Esophagus mucosa (tissue), 1 donor: ENCODE measurements at regions not wholly inside any gene's neighbourhood (a gene's known extent, or its start where the extent isn't known, plus 50 kb on each side); places are given as distances from the start of the nearest gene placed in this dataset.
"Not testable (repeated sequence)": the region's sequence is repeated elsewhere in the genome, so short reads cannot be mapped to it uniquely, and the experiment has no call there.

Experiments used
- ATAC-seq: fragments of 200-7000 bp; cut with Tn5 transposase; one replicate; pipeline ENCODE4 v1.9.1; 2020
- donor health status: DM: yes; HTN: yes; CAD: no.

DNA sequence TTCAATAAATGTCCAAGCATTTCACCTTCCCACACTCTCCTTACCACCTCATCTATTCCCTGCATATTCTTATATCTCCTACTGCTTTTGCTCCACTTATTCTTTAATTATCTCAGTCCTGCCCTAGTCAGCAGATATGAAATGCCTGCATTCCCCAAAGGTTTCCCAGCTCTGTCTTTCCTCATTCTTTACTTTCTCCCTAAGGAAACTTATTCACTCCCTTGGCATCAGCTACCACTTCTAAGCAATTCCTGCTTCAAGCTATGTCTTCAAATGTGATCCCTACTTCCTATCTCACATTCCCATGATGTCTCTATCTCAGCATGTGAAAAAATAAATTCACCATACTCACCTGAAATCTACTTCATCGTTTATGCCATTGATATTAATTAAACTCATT, 111.8 kb downstream of the CAPZA3 start:
- no peak for ATAC-seq

DNA sequence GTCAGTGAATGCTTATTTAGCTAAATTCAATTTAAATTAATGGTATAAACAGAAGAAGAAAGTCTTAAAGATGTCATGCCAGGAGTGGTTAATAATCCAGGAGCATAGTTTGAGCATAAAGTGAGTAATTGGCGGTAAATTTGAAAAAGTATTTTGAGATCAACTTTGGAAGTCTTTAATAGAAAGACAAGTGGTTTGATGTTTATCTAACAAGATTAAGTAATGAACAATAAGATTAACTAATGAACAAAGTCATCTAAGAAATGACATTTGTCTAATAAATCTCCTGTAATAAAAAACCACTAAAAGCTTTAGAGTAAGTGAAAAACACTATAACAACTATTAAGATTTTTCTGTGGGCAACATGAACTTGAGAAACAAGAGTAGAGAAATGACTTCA, 112.8 kb downstream of the CAPZA3 start:
- no peak for ATAC-seq

DNA sequence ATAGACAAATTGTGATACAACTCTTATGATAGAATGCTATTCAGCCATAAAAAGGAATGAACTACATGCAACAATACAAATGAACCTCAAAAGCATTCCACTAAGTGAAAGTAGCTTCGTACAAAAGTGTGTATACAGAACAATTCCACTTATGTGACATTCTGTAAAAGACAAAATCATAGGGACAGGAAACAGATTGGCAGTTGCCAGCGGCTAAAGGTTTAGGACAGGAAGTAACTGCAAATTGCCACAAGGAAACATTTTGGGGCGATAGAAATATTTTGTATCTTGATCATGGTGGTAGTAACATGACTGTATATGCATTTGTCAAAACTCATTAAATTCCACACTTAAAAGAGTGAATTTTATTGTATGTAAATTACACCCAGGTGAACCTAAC, 113.4 kb downstream of the CAPZA3 start:
- ATAC-seq, result no peak

DNA sequence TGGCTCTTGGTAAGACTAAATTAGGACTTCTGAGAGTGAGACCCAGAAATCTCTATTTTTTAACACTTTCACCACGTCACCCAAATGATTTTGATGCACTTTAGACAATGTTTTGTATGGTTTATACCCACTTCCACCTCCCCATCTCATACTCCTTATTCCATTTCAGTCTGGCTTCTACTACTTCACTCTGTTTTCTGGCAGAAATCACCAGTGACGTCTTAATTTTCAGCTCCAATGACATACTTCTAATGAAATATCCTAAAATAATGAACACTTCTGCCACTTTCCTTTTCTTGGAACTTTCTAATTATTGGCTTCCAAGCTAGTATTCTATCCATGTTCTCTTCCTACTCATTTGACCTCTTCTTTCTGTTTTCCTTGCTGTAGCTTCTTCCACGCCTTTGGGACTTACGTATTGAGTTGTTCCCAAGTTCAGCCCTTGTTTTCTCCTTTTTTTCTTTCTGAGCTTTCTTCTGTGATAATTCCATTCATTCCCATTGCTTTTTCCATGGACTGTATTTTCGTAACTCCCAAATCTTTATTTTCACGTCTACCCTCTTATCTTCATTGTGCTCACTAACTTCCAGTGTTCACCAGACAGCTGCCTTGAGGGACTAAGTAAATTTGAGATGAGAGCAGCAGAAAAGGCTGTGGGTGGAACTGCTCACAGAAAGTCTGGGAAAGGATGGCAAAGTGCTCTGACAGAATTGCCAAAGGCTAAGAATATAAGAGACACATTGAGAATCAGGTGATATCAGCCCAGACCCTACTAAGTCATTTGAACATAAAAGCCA, 115.8 kb downstream of the CAPZA3 start:
- ATAC-seq, result no peak

DNA sequence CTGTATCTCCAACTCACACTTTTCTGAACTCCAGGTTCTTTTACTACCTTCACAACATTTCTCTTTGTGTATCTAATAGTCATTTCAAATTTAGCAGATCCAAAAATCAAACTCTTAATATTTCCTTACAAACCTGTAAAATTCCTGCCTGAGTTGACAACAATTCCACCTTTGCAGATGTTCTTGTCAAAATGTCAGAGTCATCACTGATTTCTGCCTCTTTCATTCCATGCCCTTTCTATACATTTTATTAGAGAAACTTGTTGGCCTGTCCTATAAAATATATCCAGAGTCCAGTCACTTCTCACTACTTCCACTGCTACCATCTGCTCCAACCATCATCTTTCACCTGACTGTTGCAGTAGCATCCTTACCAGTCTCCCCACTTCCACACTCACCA, 119.7 kb downstream of the CAPZA3 start:
- no peak for ATAC-seq

DNA sequence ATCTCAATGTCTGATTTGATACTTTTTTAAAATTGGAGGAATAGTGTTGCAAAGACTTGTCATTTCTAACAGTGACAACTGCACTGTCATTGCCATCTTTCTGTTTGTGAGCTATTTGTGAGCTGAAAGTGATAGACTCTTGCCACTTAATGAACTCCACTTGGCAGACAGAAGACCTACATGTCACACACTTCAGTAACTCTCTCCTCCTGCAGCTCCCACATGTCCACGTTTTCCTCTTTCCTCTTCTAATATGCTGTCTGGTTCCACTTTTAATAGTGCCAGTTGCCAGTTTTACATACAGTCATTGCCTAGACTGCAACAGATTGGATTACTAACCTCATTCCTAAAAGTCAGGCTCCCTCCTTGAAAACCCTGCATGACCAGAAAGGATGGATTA, 121.5 kb downstream of the CAPZA3 start:
- no peak for ATAC-seq

DNA sequence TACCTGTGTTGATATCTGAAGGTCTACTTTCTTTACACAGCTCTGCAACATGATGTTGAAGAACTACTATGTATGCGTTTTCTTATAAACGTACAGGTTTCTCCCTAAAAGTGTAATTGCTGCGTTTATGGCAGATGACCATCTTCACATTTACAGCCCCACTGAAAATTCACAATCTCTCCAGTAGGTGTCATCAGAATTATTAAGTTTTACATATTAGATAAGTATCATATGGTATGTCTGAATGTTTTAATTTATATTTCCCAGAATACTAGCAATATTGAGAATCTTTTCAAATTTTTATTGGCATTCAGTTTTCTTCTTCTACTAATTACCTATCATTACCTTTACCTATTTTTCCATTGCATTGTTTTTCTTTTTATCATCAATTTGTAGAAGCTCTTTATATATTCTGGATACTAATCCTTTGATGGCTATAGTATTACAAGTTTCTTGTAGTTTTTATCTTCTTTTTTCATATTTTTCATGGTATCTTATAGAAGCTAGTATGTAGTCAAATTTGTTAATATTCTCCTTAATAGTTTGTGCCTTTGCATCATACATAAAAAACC, 123.5 kb downstream of the CAPZA3 start:
- no peak for ATAC-seq

DNA sequence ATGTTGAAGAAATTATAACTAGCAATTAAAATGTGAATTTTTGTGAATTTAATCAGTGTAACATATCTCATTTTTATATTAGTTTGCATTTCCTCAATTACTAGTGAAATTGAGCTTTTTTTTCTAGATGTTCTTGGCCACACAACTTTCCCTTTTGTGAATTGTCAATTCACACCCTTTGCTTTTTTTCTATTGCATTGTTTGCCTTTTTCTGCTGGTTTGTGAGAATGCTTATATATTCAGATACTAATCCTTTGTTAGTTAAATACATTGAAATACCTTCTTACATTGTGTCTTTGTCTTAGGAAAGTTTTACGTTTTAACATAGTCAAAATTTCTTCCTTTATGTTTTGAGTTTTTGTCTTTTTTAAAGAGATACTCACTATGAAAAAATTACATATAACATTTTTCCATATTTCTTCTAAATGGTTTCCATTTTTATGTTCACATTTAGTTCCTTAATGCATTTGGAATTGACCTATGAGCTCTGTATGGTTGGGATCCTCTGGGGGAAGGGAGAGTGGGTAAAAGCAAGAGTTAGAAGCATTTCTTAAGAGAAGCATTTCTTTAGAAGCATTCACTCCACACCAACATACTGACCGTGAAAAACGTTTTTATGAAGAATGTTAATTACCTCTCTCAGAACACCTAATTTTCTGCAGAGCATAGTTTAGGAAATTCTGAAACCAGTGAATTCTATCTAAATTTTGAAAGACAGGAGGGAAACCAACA, 126.0 kb downstream of the CAPZA3 start:
- ATAC-seq, result no peak

DNA sequence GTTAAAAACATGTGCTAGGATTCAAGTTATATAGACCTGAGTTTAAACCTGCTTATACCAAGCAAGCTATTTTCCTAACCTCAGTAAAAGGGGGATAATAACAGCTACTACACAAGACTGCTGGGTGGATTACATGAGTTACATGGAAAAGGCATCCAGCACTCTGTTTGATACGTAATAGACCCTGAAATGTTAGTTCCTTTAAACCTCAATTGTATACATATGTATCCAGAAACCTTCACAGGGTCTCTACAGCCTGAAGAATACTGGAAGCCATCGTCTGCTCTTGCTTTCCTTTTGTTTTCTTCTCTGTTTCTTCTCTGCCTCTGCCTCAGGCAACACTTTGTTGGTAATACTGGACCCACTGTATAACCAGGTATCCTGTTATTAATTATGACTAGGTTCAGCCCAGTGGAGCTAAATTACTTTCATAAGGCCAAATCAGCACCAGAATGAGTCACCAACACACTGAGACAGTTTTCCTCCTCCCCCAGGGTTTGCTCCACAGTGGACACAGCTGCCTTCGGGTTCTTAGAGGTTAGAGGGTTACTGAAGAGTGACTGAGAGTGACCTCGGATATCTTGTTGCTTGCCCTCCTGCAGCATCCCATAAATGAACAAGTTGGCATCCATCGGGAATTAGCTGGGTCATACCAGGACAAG, 127.1 kb downstream of the CAPZA3 start:
- peak; percentile 28 for ATAC-seq

DNA sequence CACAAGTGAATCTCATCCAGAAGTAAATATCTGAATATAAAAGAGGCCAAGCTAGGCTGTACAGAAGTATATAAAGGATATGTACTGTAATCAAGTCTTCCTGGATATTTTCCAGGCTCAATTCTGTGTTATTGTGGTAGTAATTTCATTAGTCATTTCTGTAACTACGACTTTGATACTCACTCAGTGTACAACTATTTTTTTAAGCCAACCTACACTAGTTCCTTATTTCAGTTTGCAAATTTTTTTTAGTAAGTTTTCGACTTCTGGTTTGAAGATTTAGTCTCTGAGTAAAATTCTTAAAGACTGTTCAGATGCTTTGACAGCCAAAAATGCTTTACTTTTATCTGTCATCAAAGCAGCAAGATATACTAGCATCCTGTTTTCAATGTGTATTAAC, 130.8 kb downstream of the CAPZA3 start:
- peak; percentile 49 for ATAC-seq

DNA sequence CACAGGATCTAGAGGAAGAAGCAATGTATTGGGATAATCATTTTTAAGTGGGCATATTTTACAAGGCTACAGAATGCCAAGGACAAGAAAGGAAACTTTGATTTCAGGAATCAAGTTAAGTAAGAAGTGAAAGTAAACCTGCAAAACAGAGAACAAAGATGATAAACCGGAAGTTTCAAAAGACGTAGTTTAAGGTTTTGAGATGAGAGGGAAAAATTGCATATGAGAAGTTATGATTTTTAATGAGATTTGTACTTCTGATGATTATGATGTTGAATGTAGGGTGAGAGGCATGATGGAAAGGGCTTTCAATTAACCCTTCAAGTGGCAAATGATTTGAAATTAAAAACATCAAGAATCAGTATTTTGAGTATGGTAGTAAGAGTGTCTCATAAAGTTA, 134.9 kb downstream of the CAPZA3 start:
- ATAC-seq, result no peak

DNA sequence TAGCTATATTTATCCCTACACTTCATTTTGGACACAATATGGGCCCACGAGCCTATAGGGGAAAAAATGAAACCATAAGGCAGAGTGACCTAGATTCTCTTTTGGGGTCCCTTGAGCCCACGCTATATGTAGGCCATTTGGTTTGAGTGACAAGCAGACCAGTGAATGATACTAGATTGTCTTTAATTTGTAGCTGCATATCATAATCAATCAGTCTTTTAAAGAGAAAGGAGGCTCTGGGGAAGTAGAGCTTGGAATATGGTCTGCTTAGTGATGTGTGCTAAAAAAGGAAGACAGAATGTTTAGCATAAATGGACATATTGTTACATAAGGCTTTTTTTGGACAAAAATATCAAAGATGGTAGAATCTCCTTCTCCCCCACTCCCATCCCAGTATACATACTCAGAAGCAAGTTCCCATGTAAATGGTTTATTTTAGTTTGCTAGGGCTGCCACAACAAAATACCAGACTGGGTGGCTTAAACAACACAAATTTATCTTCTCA, 140.8 kb downstream of the CAPZA3 start:
- ATAC-seq, result no peak

DNA sequence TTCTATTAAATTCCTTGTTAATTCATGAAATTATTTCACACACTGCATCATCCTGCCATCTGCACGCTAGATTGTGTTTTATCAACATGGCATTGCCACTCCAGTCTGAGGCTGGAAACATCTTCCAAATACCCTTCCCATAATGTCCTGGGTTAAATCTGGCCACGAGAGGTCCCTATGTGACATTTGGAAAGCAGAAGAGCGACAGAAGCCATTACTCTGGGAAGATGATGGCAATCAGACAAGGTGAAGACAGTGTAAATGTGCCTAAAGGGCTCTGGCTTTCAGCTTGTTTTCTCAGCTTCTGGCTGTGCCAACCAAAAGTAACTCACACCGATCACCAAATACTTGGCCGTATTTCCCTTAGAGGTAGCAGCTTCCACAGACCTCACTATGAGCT, 144.8 kb downstream of the CAPZA3 start:
- no peak for ATAC-seq

DNA sequence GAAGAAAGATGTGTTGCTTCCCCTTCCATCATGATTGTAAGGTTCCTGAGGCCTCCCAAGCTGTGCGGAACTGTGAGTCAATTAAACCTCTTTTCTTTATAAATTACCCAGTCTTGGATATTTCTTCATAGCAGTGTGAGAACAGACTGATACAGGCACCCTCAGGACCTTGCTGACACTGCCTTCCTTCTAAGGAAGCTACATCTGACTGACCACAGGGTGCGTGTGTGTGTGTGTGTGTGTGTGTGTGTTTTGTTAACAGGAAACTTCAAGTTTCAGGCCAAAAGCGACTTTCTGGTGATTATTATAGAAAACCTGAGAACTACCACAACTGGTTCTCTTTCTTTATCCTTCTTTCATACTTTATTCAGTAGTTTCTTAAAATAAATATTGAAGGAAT, 149.0 kb downstream of the CAPZA3 start:
- no peak for ATAC-seq

DNA sequence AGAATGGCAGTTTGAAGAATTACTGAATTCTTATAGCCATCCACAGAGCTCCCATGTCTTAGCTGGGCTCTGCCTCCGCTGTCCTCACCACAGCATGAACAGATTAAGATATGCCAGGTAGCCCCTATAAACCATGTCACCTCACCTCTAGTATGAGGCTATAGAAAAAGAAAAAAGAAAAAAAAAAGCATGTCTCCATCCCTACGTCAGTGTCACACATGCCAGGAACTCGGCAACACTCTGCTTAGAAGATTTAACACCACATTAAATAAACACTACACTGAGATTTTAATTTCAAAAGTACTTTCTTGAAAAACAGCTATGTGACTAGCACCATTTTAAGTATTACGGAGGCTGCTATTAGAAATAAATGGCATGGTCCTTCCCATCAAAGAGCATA, 149.4 kb downstream of the CAPZA3 start:
- no peak for ATAC-seq

DNA sequence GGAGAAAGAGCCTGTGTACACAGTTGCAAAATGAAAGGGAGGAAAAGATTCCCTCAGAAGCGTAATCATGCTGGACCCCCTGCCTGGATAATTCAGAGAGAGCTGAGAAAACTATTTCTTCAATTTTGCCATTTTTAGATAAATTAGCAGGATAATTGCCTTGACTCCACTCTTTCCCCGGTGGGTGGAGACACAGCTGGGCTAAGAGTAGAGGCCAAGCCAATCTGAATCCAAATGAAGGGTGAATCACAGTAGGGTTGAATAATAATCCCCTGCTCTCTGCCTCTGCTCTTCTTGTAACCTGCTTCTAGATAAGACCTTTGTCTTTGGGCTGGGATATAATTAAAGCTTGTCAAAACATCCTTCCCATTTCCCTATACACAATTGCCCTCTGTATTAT, 150.1 kb downstream of the CAPZA3 start:
- ATAC-seq, result no peak

DNA sequence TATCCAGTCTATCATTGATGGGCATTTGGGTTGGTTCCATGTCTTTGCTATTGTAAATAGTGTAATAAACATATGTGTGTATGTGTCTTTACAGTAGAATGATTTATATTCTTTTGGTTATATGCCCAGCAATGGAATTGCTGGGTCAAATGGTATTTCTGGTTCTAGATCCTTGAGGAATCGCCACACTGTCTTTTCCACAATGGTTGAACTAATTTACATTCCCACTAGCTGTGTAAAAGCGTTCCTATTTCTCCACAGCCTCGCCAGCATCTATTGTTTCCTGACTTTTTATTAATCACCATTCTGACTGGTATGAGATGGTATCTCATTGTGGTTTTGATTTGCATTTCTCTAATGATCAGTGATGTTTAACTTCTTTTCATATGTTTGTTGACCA, 152.7 kb downstream of the CAPZA3 start:
- not testable (repeated sequence) for ATAC-seq

DNA sequence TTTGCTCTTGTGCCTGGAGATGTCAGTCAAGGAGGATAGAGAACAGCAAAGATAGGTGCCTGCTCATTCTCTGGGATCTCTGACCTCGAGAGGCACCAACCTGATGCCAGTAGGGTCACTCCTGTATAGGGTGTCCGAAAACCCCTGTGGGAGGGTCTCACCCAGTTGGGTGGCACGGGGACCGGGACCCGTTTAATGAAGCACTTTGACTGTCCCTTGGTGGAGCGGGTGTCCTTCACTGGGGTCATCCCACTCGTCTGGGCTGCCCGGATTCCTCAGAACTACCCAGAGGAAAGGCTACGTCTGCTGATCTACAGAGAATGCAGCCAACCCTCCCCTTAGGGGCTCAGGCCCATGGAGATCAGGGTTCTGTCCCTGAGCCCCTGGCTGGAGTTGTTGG, 157.6 kb downstream of the CAPZA3 start:
- no peak for ATAC-seq

DNA sequence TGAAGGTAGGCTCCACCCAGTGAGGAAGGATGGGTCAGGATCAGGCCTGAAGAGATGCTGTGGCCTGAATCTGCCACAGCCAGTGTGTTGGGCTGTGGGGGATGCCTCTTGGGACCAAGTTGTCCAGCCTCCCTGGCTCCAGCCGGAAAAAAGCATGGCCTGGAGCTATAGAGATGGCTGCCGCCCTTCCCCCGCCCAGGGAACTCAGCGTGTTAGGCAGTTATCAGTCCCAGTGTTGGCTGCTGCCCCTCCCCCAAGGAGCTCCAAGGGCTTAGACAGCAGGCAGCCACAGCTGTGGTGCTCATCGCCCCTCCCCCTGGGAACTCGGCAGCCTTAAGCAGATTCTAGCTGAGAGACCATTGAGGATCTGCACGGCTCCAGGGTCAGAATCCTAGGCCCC, 158.0 kb downstream of the CAPZA3 start:
- no peak for ATAC-seq

DNA sequence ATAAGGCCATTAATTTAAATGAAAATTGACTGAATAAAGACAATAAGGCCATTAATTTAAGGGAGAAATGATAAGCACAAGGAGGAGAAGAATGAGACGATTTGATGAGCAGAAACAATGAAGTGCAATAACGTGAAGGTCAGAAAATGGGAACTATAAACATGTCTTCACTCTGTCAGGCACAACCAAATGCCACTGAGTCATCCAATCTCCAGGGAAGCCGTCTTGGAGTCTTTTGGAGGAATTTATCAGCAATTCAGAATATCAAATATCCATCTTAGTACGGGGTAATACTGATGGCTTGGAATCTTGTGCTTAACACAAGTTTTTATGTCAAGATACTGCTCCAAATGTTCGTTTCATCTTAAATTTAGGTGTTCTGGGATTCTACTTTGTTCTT, 159.9 kb downstream of the CAPZA3 start:
- no peak for ATAC-seq

DNA sequence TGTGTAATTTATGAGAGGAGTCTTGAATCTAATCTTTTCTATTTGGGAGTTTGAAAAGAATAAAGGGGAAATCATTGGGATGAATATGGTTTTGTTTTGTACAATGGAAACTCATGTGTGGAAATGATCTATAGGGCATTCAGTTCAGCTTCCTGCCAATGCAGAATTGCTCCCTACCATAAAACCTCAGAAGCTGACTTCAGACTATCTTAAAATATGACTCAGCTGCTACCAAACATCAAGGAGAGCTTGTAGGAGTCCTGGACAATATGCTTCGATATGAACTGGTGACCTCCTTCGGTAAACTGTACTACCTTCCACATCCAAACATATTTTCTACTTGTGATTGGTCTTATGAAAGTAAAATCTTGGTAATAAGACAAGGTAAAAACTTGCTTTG, 160.6 kb downstream of the CAPZA3 start:
- ATAC-seq, result no peak

DNA sequence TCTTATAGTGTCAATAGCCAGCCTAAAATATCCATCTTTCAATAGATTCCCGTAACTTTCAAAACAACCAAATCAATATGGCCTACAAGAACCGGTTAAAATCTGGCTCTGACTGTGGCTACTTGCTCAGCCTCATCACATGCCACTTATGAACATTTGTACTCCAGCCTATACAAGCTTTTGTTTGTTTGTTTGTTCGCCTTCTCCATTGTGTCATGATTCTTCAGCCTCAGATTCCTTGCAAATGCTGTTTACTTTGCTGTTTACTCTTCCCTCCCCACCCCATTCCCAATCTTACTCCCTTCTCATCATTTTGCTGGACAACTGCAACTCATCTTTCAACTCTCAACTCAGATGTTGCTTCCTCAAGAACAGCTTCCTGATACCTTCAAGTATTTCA, 161.2 kb downstream of the CAPZA3 start:
- no peak for ATAC-seq

DNA sequence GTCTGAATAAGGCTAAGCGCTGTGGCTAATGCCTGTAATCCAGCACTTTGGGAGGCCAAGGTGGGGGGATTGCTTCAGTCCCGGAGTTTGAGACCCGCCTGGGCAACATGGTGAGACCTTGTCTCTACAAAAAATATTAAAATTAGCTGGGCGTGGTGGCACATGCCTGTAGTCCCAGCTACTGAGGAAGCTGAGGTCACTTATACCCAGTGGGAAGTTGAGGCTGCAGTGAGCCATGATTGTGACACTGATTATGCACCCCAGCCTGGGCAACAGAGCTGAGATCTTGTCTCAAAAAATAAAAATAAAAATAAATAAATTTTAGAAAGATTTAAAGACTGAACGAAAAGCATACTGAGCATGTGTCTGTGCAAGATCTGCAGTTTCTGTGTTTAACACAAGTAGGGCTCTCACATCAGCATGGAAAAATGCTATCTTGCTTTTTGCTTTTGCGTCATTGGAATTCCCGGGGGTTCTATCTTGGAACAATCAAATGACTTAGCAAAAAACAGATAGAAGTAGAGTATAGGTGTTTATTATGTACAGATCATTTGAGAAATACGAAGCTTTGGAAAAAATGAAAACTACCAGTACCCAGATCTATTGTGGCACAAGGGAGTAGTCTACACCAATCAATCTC, 161.9 kb downstream of the CAPZA3 start:
- no peak for ATAC-seq
